Hepatocyte (in vitro differentiated cells): ENCODE measurements at regions not wholly inside any gene's neighbourhood (a gene's known extent, or its start where the extent isn't known, plus 50 kb on each side); places are given as distances from the start of the nearest gene placed in this dataset.

ENCODE experiments used
- EZH2 ChIP-seq: fragments of 200-600 bp; sonication (generic); IDR thresholded peaks from 2 replicates; pipeline ENCODE4 v1.6.1; 2016; ENCODE audit warnings: antibody characterized with exemption, mild to moderate bottlenecking, borderline replicate concordance
- EZH2phosphoT487 ChIP-seq: fragments of 200-600 bp; sonication (generic); IDR thresholded peaks from one replicate; pipeline ENCODE4 v1.6.1; 2018; ENCODE audit warnings: antibody characterized with exemption, mild to moderate bottlenecking, low read depth, moderate library complexity; ENCODE audit not compliant: unreplicated experiment, severe bottlenecking
- TF ChIP-seq, protein P1 (sequence below): fragments of 200-600 bp; sonication (generic); IDR thresholded peaks from 2 replicates; pipeline ENCODE4 v1.5.1; 2016; ENCODE audit warnings: antibody characterized with exemption, mild to moderate bottlenecking; ENCODE audit not compliant: poor library complexity

DNA sequence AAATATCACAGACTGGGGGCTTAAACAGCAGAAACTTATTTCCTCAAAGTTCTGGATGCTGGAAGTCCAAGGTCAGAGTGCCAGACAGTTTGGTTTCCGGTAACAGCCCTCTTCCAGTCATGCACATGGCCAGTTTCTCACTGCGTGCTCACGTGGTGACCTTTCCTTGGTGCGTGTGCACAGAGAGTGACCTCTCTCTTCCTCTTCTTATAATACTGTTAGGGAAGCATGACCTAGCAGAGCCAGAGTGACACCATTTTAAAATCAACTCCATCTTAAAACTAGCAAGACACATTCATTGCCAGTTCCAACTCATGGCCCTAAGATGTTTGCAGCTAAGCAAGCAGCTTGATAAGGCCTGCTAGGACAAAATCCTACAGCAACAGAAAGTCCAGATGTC lies 221.5 kb upstream of the DAAM1 start:
- TF ChIP-seq, protein P1, sequence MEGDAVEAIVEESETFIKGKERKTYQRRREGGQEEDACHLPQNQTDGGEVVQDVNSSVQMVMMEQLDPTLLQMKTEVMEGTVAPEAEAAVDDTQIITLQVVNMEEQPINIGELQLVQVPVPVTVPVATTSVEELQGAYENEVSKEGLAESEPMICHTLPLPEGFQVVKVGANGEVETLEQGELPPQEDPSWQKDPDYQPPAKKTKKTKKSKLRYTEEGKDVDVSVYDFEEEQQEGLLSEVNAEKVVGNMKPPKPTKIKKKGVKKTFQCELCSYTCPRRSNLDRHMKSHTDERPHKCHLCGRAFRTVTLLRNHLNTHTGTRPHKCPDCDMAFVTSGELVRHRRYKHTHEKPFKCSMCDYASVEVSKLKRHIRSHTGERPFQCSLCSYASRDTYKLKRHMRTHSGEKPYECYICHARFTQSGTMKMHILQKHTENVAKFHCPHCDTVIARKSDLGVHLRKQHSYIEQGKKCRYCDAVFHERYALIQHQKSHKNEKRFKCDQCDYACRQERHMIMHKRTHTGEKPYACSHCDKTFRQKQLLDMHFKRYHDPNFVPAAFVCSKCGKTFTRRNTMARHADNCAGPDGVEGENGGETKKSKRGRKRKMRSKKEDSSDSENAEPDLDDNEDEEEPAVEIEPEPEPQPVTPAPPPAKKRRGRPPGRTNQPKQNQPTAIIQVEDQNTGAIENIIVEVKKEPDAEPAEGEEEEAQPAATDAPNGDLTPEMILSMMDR, result no peak
- no peak for TF ChIP-seq EZH2
- no peak for TF ChIP-seq EZH2phosphoT487
